HepG2 (cell line): ENCODE measurements at regions not wholly inside any gene's neighbourhood (a gene's known extent, or its start where the extent isn't known, plus 50 kb on each side); places are given as distances from the start of the nearest gene placed in this dataset.

ENCODE experiments used
- ATAC-seq: fragments of 200-7000 bp; cut with Tn5 transposase; 3 replicates; pipeline ENCODE4 v1.9.1; 2020; ENCODE audit warnings: mild to moderate bottlenecking, moderate library complexity
- BruUV-seq: library from RNA; stranded (reverse); fragments of 400-500 nt; replicated peaks from 2 replicates; lab custom pipeline; 2021; lab: Mats Ljungman, UMichigan
- CTCF ChIA-PET: fragments of 300-600 bp; formaldehyde crosslinking; extraction: SDS; loops from one replicate; lab custom pipeline; 2021; ENCODE audit warnings: low total read pairs, inconsistent platforms, low intra/inter-chr PET ratio; lab: Yijun Ruan, JAX
- POLR2A ChIA-PET: fragments of 350-600 bp; sonication (Branson Sonifier 250); formaldehyde crosslinking; loops from one replicate; lab custom pipeline; 2020; ENCODE audit warnings: antibody characterized with exemption, inconsistent platforms; lab: Yijun Ruan, JAX
- DNase-seq: peaks from one replicate; pipeline ENCODE4 v3.0.0-alpha.2; 2015; ENCODE audit warnings: low spot score
- FAIRE-seq: peaks from 3 replicates; lab custom pipeline; 2011; peaks lifted over from hg19 to GRCh38; lab: Jason Lieb, UNC
- H2AFZ ChIP-seq: one replicate; pipeline ENCODE4 v1.6.1; 2011; ENCODE audit warnings: low read length, inconsistent platforms
- H3K27ac ChIP-seq: fragments of 300-600 bp; 3 replicates; pipeline ENCODE4 v1.8.0; 2011; ENCODE audit warnings: mixed run types, mild to moderate bottlenecking, mixed read lengths, low read length, inconsistent platforms; ENCODE audit not compliant: insufficient read depth; ENCODE audit errors: extremely low read length
- H3K27me3 ChIP-seq, 2 experiments: fragments of 200-600 bp in 1 of 2; 2 replicates in 1 of 2; 3 replicates in 1 of 2; pipeline versions ENCODE4 v1.6.0 to v1.8.0; 2011; ENCODE audit warnings: low read length in 2 of 2, mild to moderate bottlenecking in 2 of 2, moderate library complexity in 2 of 2, inconsistent platforms in 1 of 2; ENCODE audit not compliant: insufficient read depth in 2 of 2, control insufficient read depth in 1 of 2
- H3K36me3 ChIP-seq, 2 experiments: fragments of 200-600 bp in 1 of 2; replicated peaks in 1 of 2; 2 replicates in 1 of 2; 3 replicates in 1 of 2; pipeline versions ENCODE4 v1.5.1 to v1.8.0; 2011; ENCODE audit warnings: low read length in 2 of 2, inconsistent platforms in 1 of 2; ENCODE audit not compliant: insufficient read depth in 2 of 2, control insufficient read depth in 1 of 2
- H3K4me1 ChIP-seq: 2 replicates; pipeline ENCODE4 v1.5.1; 2012; ENCODE audit warnings: low read length, inconsistent platforms; ENCODE audit not compliant: insufficient read depth
- H3K4me2 ChIP-seq: 2 replicates; pipeline ENCODE4 v1.6.0; 2011; ENCODE audit warnings: low read depth, low read length, inconsistent platforms
- H3K4me3 ChIP-seq, 3 experiments: fragments of 200-600 bp in 1 of 3; sonication (generic), shearing (Covaris generic) in 1 of 3; replicated peaks in 1 of 3; 2 replicates each; pipeline ENCODE4 v1.5.1; 2011 to 2016; ENCODE audit warnings: low read length in 3 of 3, inconsistent platforms in 2 of 3, low read depth in 2 of 3, mild to moderate bottlenecking in 2 of 3, control low read depth in 1 of 3, mixed read lengths in 1 of 3; ENCODE audit not compliant: insufficient read depth in 1 of 3
- H3K79me2 ChIP-seq: one replicate; pipeline ENCODE4 v1.6.1; 2011; ENCODE audit warnings: low read length, inconsistent platforms; ENCODE audit not compliant: insufficient read depth
- H3K9ac ChIP-seq: 2 replicates; pipeline ENCODE4 v1.6.0; 2011; ENCODE audit warnings: mild to moderate bottlenecking, low read depth, low read length, inconsistent platforms; ENCODE audit not compliant: insufficient read depth
- H3K9me3 ChIP-seq: 2 replicates; pipeline ENCODE4 v1.5.1; 2012; ENCODE audit warnings: mild to moderate bottlenecking, low read length
- H4K20me1 ChIP-seq: 2 replicates; pipeline ENCODE4 v1.6.0; 2011; ENCODE audit warnings: inconsistent platforms, mild to moderate bottlenecking, low read length, moderate library complexity; ENCODE audit not compliant: insufficient read depth
- FOXO1 ChIP-seq: sonication (generic); formaldehyde crosslinking; IDR thresholded peaks from 2 replicates; pipeline ENCODE4 v1.4.0; 2020; ENCODE audit warnings: missing genetic modification reagents
- GABPB1 ChIP-seq: IDR thresholded peaks from 2 replicates; pipeline ENCODE4 v1.6.1; 2016; ENCODE audit warnings: mild to moderate bottlenecking, missing genetic modification reagents, moderate library complexity, missing compliant biosample characterization
- MAFG ChIP-seq: sonication (generic); formaldehyde crosslinking; IDR thresholded peaks from 2 replicates; pipeline ENCODE4 v1.5.1; 2020; ENCODE audit warnings: mild to moderate bottlenecking, missing genetic modification reagents
- SNRNP70 ChIP-seq: fragments of 200-400 bp; formaldehyde crosslinking; IDR thresholded peaks from 2 replicates; pipeline ENCODE4 v1.6.1; 2017; ENCODE audit warnings: mild to moderate bottlenecking, low read depth, low read length, moderate library complexity
- TCF7 ChIP-seq: sonication (generic); IDR thresholded peaks from 2 replicates; pipeline ENCODE4 v1.6.1; 2016; ENCODE audit warnings: antibody characterized with exemption, low read depth
- ZBTB26 ChIP-seq: IDR thresholded peaks from 2 replicates; pipeline ENCODE4 v1.6.1; 2016; ENCODE audit warnings: missing compliant biosample characterization, missing genetic modification reagents, borderline replicate concordance
- ZBTB8A ChIP-seq: sonication (generic); formaldehyde crosslinking; IDR thresholded peaks from 2 replicates; pipeline ENCODE4 v1.4.0; 2020; ENCODE audit warnings: mild to moderate bottlenecking, low read depth, missing genetic modification reagents, borderline replicate concordance
- ZNF142 ChIP-seq: sonication (generic); formaldehyde crosslinking; IDR thresholded peaks from 2 replicates; pipeline ENCODE4 v1.4.0; 2020; ENCODE audit warnings: missing genetic modification reagents
- ZNF367 ChIP-seq: sonication (generic); formaldehyde crosslinking; IDR thresholded peaks from 2 replicates; pipeline ENCODE4 v1.4.0; 2020; ENCODE audit warnings: missing genetic modification reagents, borderline replicate concordance
- ZNF564 ChIP-seq: sonication (generic); formaldehyde crosslinking; IDR thresholded peaks from 2 replicates; pipeline ENCODE4 v1.8.1; 2023; ENCODE audit warnings: mild to moderate bottlenecking, missing genetic modification reagents
- ZNF652 ChIP-seq: IDR thresholded peaks from 2 replicates; pipeline ENCODE4 v1.6.1; 2016; ENCODE audit warnings: low read depth, borderline replicate concordance
- ZNF691 ChIP-seq: sonication (generic); formaldehyde crosslinking; IDR thresholded peaks from 2 replicates; pipeline ENCODE4 v1.4.0; 2020; ENCODE audit warnings: missing genetic modification reagents, low read depth, mild to moderate bottlenecking, borderline replicate concordance
- ZNF747 ChIP-seq: sonication (generic); formaldehyde crosslinking; IDR thresholded peaks from 2 replicates; pipeline ENCODE4 v1.8.1; 2023; ENCODE audit warnings: missing genetic modification reagents, mild to moderate bottlenecking, borderline replicate concordance
- WGBS: methylation state at CpG from one replicate; pipeline ENCODE4 v1.1.6; 2017; ENCODE audit warnings: low lambda C conversion rate; 5-methylcytosine and 5-hydroxymethylcytosine counted together
- in situ Hi-C: cut with HindIII; loops from 2 replicates; pipeline ENCODE4 v1.10.0; 2017; ENCODE audit warnings: low pct_unique_long_range_greater_than_20kb; ENCODE audit not compliant: extremely low pct_ligation_motif_present
- intact Hi-C: fragments of 100-400 bp; cut with micrococcal nuclease; formaldehyde crosslinking; loops from one replicate; pipeline ENCODE4 v1.10.0; 2022; ENCODE audit not compliant: unreplicated experiment

GRCh38 chr15:70385711-70386110, 288.0 kb upstream of the TLE3 start:
- intact Hi-C loops: no loop called here
- no peak for ATAC-seq
- Histone ChIP-seq H3K79me2 (no peaks in the 10 kb centered on the region), H3K4me2 (no peak overlapping the region), H3K27ac (no peak overlapping the region), H2AFZ (no peak overlapping the region), H3K4me3 (no peak overlapping the region), H3K36me3 (no peaks in the 10 kb centered on the region), H4K20me1 (no peaks in the 10 kb centered on the region), H3K27me3 (0 out of 5 replicates have a peak, but pooled peaks cover 0 to 5% of the 10 kb centered on the region in 2 experiments), H3K9me3 (no peaks in the 10 kb centered on the region), H3K4me1 (no peaks in the 10 kb centered on the region), H3K9ac (no peak overlapping the region)
- in situ Hi-C loops: no loop called here
- FAIRE-seq: no peak
- CTCF ChIA-PET: no interaction called here
- no TSS peak for BruUV-seq
- DNase-seq: no peak
- POLR2A ChIA-PET: no interaction called here
- WGBS: 78% methylated on average over 7 of the region's 8 CpGs
- TF ChIP-seq ZBTB26 (no peak), FOXO1 (CRISPR knock-in tag) (no peak), ZBTB8A (no peak), SNRNP70 (no peak), ZNF564 (CRISPR knock-in tag) (no peak), GABPB1 (CRISPR knock-in tag) (no peak), TCF7 (no peak), ZNF367 (CRISPR knock-in tag) (no peak), ZNF691 (no peak), ZNF652 (no peak), ZNF142 (CRISPR knock-in tag) (no peak), MAFG (CRISPR knock-in tag) (no peak), ZNF747 (CRISPR knock-in tag) (no peak)
